Esophagus squamous epithelium (tissue), 5 donors: ENCODE measurements at regions not wholly inside any gene's neighbourhood (a gene's known extent, or its start where the extent isn't known, plus 50 kb on each side); places are given as distances from the start of the nearest gene placed in this dataset.

Source experiments
- DNase-seq: peaks from one replicate; lab custom pipeline; 2025; lab: John Stamatoyannopoulos, UW
- H3K27ac ChIP-seq, 4 donors: fragments of 200-600 bp; sonication (generic); one replicate each; pipeline ENCODE4 v1.5.1; 2016 to 2019; ENCODE audit warnings: mild to moderate bottlenecking in 1 of 4
- H3K27me3 ChIP-seq, 4 donors: fragments of 200-600 bp; sonication (generic); 1 replicate in 3 of 4; 2 replicates in 1 of 4; pipeline versions ENCODE4 v1.5.1 to v1.6.0; 2017 to 2021; ENCODE audit warnings: antibody characterized with exemption in 1 of 4
- H3K36me3 ChIP-seq, 3 donors: fragments of 200-600 bp; sonication (generic); one replicate each; pipeline ENCODE4 v1.5.1; 2016 to 2019
- H3K4me1 ChIP-seq, 3 donors: fragments of 200-600 bp; sonication (generic); one replicate each; pipeline ENCODE4 v1.5.1; 2017 to 2019
- H3K4me3 ChIP-seq, 4 donors: fragments of 200-600 bp; sonication (generic); 1 replicate in 3 of 4; 2 replicates in 1 of 4; pipeline ENCODE4 v1.5.1; 2016 to 2019; ENCODE audit warnings: mild to moderate bottlenecking in 2 of 4, moderate library complexity in 1 of 4
- H3K9me3 ChIP-seq, 3 donors: fragments of 200-600 bp; sonication (generic); one replicate each; pipeline ENCODE4 v1.5.1; 2016 to 2019
- CTCF ChIP-seq, 6 experiments: fragments of 450-650 bp in 4 of 6; fragments of 200-600 bp in 2 of 6; sonication (generic) in 2 of 6; IDR thresholded peaks; one replicate each; pipeline ENCODE4 v1.5.1; 2016 to 2019; ENCODE audit warnings: antibody characterized with exemption in 6 of 6, mild to moderate bottlenecking in 4 of 6, moderate library complexity in 4 of 6
- POLR2A ChIP-seq, 4 donors: fragments of 450-650 bp; IDR thresholded peaks; one replicate each; pipeline ENCODE4 v1.6.1; 2017; ENCODE audit warnings: antibody characterized with exemption in 4 of 4, mild to moderate bottlenecking in 4 of 4, moderate library complexity in 3 of 4
- WGBS, 2 donors: methylation state at CpG; one replicate each; pipeline ENCODE4 v1.1.5; 2018; 5-methylcytosine and 5-hydroxymethylcytosine counted together
- intact Hi-C: fragments of 100-400 bp; cut with DNase I; formaldehyde crosslinking; loops from one replicate; pipeline ENCODE4 v1.15.0; 2022
- donor health status: DM: yes; HTN: yes; CAD: no.

DNA sequence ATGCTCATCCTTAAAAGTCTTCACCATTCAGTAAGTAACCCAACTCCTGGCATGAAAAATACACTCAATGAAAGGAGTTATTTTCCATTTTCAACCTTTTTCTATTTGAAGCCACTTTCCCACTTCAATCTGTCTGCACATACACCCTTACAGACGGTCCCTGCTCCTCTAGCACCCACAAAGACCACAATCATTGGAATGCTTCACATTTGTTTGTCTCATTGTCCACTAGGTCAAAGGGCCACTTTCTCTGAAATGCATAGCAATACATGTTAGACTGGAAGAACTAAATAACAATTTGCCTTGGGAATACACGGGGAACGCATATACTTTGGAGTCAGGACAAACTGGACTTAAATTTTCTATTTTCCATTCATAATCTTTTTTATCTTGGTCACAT is 487.1 kb upstream of the C1orf87 start:
- WGBS, 2 donors: 86 to 87% methylated on average over 3 of the region's 3 CpGs
- Histone ChIP-seq H3K4me1 (no peaks in the 10 kb centered on the region), H3K9me3 (no peaks in the 10 kb centered on the region), H3K27ac (no peak overlapping the region), H3K27me3 (no peaks in the 10 kb centered on the region), H3K36me3 (no peaks in the 10 kb centered on the region), H3K4me3 (no peak overlapping the region)
- DNase-seq: no peak
- TF ChIP-seq CTCF (IDR thresholded peaks at IDR 0.05) (no peak), POLR2A (IDR thresholded peaks at IDR 0.05) (no peak)
- intact Hi-C loops: no loop called here

DNA sequence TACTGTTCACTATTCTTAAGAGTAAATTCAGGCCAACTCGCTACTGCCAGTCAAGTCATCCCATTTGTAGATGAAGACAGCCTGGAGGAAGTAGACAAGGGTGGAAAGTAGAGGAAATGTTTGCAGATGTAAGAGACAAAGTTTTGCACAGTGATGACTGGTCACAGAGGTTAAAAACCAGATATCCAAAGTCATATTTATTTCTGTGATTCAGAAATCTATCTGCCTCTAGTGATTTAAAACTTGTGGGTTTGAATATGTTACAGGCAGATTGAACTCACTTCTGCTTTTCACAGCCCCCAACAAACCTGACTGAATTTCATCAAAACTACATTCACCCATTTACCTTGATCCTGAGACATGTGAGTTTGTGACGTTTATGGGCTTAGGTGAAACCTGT is 484.7 kb upstream of the C1orf87 start:
- 42 to 54% methylated on average over 2 of the region's 2 CpGs for WGBS, 2 donors

GRCh38 chr1:60553730-60554129 is 480.2 kb upstream of the C1orf87 start:
- no peak for DNase-seq
- no peaks in the 10 kb centered on the region for H3K4me1 ChIP-seq
- no peaks in the 10 kb centered on the region for H3K36me3 ChIP-seq
- no peaks in the 10 kb centered on the region for H3K9me3 ChIP-seq
- WGBS, 2 donors: 84 to 90% methylated on average over 2 of the region's 2 CpGs
- no peak for TF ChIP-seq POLR2A (IDR thresholded peaks at IDR 0.05)
- no peak for TF ChIP-seq CTCF (IDR thresholded peaks at IDR 0.05)
- H3K27ac ChIP-seq: no peak overlapping the region
- H3K27me3 ChIP-seq: no peaks in the 10 kb centered on the region
- intact Hi-C loops: no loop called here
- H3K4me3 ChIP-seq: no peak overlapping the region

More for the DNA sequence above, 484.7 kb upstream of the C1orf87 start:
- TF ChIP-seq CTCF (IDR thresholded peaks at IDR 0.05) (no peak), POLR2A (IDR thresholded peaks at IDR 0.05) (no peak)
- H3K4me3 ChIP-seq: no peak overlapping the region
- no peaks in the 10 kb centered on the region for H3K36me3 ChIP-seq
- no peaks in the 10 kb centered on the region for H3K4me1 ChIP-seq
- DNase-seq: no peak
- H3K27ac ChIP-seq: no peak overlapping the region
- H3K9me3 ChIP-seq: no peaks in the 10 kb centered on the region
- no peaks in the 10 kb centered on the region for H3K27me3 ChIP-seq
- intact Hi-C loops: no loop called here

DNA sequence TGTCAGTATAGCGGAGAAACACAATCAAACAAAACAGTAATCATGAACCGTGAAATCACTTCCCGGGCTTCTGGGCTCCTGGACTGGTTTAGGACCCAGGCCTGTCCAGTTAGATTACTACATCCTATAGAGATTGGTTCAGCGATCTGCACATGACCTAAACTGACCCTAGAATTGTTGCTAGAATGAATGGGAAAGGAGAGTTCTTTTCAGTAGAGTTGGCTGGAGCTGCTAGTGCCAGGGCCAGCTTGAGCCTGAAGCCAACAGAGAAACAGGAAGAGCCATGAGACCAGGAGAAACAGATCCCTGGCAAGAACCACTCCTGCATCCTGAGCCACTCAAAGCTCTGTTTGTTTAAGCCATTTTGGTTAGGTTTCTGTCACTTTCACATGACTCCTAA is 474.3 kb upstream of the C1orf87 start:
- 48% methylated on average over 4 of the region's 4 CpGs; no CpG with 5 or more reads in 1 of the 2 donors for WGBS, 2 donors
- intact Hi-C loops: no loop called here
- no peak for TF ChIP-seq CTCF (IDR thresholded peaks at IDR 0.05)
- TF ChIP-seq POLR2A (IDR thresholded peaks at IDR 0.05): no peak
- no peak for DNase-seq
- Histone ChIP-seq H3K27me3 (no peaks in the 10 kb centered on the region), H3K9me3 (no peaks in the 10 kb centered on the region), H3K27ac (no peak overlapping the region), H3K4me3 (no peak overlapping the region), H3K36me3 (no peaks in the 10 kb centered on the region), H3K4me1 (no peaks in the 10 kb centered on the region)

GRCh38 chr1:60541831-60542532 is 468.4 kb upstream of the C1orf87 start:
- 60 to 76% methylated on average over 2 of the region's 2 CpGs for WGBS, 2 donors
- TF ChIP-seq POLR2A (IDR thresholded peaks at IDR 0.05) (no peak), CTCF (IDR thresholded peaks at IDR 0.05) (no peak)
- DNase-seq: no peak

More at GRCh38 chr1:60541831-60542532, 468.4 kb upstream of the C1orf87 start:
- intact Hi-C loops: no loop called here
- Histone ChIP-seq H3K27ac (no peak overlapping the region), H3K9me3 (peaks cover 0 to 9% (median 0%) of the 10 kb centered on the region in 3 donors), H3K4me1 (no peaks in the 10 kb centered on the region), H3K4me3 (no peak overlapping the region), H3K27me3 (no peaks in the 10 kb centered on the region), H3K36me3 (no peaks in the 10 kb centered on the region)
